GM19035 (cell line): ENCODE measurements at regions not wholly inside any gene's neighbourhood (a gene's known extent, or its start where the extent isn't known, plus 50 kb on each side); places are given as distances from the start of the nearest gene placed in this dataset.
A peak's percentile ranks its signal among the peaks of the same experiment; 100 is the strongest.

ENCODE experiments used
- ATAC-seq: cut with Tn5 transposase; IDR thresholded peaks from one replicate; pipeline ENCODE4 v1.9.1; 2021; ENCODE audit not compliant: unreplicated experiment

- no peak for ATAC-seq
Measured at GRCh38 chr1:198472997-198473396, 67.5 kb downstream of the ATP6V1G3 start.

DNA sequence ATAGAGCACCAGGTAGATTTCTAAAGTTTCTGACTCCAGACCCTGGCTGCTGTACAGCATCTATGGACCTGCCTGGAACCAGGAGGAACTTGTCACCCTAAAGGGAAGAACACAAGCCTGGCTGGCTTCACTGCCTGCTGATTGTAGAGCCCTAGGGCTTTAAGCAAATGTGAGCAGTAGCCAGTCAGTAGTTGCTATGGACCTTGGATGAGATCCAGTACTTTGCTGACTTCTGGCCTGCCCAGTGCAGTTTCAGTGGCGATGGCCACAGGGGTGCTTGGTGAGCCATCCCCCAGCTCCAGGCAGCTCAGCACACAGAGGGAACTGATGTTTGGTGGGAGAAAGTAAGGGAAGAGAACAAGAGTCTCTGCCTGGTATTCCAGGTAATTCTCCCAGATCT is 68.4 kb downstream of the ATP6V1G3 start:
- no peak for ATAC-seq

- no peak for ATAC-seq
Measured at GRCh38 chr1:198467907-198468306, 72.6 kb downstream of the ATP6V1G3 start.

DNA sequence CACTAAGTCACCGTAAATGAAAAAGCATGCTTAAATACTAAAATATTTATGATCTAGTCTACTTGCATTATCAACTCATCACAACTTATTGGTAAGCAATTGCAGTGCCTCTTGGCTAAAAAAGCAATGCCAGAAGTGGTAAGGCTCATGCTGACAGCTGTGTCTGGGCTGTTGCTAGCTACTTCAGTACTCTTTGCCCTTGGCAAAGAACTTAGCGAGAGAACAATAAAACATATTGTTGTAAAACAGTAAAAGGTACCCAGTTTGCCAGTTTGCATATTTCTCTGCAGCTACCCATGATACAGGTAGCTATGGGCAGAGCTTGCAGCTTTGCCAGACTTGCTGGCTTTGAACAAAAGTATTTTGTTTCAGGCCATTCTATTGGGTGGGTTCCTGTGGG is 73.1 kb downstream of the ATP6V1G3 start:
- ATAC-seq: no peak

DNA sequence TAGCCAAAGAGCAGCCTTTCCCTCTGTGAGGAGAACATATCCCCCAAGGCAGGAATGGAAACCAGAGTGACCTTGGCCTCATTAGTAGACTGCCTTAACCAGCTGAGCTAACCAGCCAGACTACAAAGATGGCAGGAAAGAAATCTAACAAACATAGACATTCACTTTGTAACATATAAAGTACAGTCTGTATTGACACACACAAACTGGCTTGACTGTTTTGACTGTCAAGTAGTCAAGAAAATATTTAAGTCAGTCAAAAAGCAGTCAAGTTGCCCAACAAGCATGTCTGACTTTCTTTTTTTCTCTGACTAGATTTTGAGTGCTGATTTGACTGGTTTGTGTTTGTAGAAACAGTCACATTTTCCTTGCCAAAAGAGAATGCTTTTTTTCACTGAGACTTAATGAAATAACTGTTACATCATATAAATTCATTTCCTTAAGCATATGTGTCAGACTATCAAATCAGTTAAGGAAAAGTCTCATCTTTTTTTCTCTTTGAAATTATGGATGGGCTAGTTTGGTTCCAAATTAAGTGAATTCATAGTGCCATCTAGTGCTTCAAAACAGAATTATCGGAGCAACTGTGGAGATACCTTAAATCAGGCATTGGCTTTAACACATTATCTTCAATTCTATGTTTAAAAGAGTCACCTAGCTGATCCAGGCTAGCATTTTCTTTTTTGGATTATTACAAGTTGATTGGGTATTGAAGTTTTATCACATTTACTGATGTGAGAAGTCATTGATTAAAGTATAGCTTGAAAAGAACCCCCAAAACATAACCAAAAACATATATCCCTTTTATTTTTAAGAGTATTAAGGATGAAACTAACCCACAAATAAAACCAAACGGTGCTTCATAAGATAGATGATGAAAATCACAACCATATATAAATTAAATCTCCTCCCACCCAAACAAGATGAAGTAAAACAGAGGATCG is 75.0 kb downstream of the ATP6V1G3 start:
- ATAC-seq: peak; percentile 62

DNA sequence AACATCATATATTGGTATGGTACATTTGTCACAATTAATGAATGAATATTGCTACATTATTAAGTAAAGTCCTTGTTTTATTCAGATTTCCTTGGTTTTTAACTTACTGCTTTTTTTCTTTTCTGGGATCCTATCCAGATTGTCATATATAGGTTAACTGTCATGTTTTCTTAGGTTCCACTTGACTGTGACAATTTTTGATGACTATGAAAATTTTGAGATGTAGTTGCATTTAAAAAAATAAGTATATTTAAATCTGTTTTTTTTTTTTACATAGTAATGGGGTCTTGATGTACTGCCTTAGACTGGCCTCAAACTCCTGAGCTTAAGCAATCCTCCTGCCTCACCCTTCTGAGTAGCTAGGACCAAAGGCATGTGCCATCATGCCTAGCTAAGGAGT is 76.8 kb downstream of the ATP6V1G3 start:
- no peak for ATAC-seq

DNA sequence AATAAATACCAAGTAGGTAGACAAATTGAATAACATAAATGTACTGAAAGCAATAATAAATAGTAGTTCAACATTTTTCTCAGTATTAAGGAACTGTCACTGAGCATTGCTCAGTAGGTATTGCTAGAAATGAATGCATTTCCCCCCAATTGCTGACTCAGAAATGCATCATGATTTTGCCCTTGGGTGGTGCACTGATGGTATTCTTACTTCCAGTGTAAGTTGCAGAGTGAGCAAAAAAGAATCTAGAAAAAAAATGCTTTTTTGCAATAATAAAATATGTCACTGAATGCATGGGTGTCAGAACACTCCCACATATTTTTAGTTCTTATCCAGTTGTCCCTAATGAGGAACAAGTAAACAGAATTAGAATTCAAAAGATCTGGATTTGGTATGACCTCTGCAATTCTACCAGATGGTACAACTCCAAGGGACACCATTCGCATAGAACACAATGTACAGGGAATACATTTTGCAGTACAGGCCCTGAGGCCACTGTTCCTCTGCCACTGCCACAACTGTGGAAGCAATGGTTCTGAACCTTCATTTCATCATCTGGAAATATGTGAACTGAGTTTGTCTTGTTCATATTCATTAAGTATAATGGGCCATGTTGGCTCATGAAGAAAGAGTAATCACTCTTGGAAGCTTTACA is 78.0 kb downstream of the ATP6V1G3 start:
- ATAC-seq: no peak

DNA sequence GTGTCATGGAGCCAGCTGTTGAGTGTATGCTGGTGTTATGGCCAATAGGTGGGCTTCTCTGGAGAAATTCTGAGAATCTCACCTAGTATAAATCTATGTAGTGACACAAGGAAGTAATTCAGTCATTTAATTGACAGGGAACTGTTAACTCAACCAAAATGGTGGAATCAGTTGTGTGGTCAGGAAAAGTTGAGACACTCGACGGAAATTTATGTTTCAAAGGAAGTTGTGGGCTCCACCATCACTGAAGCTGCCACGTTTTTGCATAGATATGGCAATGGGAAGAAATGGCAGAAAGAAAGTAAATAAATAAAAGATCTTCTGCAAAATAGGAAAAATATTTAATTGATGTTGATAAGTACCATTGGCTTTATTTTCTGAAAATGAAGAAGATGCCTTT is 84.5 kb downstream of the ATP6V1G3 start:
- ATAC-seq: no peak

DNA sequence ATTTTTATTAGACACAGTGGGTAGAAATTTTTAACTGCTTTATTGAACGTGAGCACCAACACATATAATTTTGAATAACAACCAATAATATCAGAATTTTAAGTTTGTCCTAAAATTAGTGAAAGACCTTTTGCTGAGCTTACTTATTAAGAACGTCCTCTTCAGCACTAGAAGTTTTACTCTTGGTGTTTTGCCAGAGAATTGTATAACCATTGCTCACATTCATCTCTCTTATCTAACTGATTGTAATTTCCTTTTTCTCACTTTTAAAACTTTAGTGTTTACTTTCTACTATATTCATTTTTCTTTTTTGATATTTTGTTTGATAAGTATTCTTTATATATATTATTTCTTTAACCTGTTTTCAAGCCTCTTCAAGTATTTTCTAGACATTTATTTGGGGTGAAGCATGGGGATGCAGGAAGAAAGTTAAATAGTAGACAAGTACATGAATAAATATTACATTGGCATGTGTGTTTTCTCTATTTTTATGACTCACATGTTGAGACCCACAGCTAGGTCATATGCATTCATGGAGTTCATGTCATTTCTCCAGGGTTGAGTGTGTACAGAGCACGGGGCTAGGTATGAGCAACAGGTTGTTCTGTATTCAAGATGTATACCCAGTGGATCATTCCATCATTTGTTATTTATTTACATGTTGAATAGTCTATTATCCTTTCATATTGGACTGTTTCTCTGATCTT is 90.6 kb downstream of the ATP6V1G3 start:
- no peak for ATAC-seq

- no peak for ATAC-seq
Measured at GRCh38 chr1:198449261-198449660, 91.2 kb downstream of the ATP6V1G3 start.

DNA sequence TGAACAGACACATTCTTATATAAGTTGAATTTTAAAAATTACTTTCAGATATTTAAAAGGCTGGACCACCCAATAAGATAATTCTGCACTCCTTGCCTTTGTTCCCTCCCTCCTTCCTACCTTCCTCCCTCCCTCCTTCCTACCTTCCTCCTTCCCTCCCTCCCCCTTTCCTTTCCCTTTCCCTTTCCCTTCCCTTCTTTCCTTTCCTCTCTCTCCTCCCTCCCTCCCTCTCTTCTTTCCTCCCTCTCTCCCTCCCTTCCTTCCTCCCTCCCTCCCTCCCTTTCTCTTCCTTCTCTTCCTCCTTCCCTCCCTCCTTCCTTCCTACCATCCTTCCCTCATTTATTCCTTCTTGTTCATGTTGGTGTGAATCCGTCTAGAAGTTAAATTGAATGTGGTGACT is 93.0 kb downstream of the ATP6V1G3 start:
- ATAC-seq: no peak

DNA sequence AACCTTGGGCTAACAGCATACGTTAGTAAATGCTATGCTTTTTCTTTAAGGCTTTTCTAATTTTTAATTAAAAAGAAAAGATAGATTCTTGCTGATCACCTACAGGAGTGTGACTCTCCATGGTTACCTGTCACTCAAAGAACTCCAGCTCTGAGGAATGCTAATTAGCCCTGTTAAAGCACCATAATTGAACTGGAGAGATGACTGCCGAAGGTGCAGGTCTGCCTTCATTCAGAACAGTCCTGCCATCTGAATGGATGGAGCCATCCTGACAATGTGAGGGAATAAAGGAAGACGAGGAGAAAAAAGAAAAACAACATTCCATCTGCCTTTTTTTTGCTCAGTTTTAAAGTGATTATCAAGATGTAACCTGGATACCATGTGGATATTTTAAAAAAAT is 94.6 kb downstream of the ATP6V1G3 start:
- no peak for ATAC-seq

- no peak for ATAC-seq
Measured at GRCh38 chr1:198444792-198445191, 95.7 kb downstream of the ATP6V1G3 start.

DNA sequence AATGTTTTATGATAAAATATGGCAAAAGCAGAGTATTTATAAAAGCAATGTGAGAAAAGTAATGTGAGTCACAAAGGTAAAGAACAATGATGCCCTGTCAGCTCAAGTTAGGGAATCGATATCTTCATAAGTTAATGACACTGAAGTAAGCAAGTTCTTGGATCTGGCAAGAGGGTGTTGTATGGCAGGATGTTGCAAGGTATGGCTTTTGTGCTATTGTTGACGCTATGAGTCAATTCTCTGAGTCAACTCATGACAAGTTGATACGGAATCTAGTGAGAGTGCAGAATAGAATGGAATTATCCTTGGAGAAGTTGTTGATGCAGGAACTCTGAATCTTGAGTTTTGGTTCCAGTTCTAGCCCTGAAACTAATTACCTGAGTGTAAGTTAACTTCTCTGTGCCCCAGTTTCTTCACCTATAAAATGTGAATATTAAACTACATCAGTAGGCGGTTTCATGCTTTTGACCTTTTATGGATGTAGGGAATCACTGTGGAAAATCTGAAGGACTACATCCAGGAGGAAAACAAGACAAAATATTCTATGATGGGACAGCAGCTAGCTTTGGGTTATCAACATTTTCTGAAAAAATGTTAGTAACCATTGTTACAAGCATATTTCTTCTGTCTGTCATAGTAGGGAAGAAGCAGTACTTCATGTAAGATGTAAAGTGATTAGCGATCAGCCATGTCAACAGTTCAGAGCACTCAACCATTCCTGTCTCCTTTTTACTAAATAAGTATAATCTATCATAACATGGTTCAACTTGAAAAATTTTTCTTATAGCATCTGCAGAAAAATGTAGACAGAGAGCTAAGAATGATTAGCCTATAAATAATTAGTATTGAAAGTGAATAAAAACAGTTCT is 96.9 kb downstream of the ATP6V1G3 start:
- no peak for ATAC-seq

- ATAC-seq: no peak
Measured at GRCh38 chr1:198440842-198441241, 99.6 kb downstream of the ATP6V1G3 start.

GRCh38 chr1:198437332-198437731 is 103.1 kb downstream of the ATP6V1G3 start:
- ATAC-seq: no peak

DNA sequence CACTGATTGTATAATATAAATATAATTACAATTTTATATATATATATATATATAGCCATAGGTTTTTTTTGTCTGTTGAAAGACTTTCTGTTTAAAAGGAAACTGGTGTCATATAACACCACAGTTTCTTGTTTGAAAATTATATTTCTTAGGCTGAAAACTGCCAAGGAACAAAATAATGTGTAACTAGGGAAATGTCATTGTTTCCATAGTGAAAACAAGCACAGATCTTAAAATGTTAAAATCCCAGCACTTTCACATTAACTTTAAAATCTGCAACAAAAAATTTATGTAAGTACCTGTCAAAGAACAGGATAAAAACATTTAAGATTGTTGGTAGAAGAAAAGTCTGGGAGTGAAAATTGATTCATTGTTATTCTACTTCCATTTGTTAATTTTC is 104.2 kb downstream of the ATP6V1G3 start:
- no peak for ATAC-seq

DNA sequence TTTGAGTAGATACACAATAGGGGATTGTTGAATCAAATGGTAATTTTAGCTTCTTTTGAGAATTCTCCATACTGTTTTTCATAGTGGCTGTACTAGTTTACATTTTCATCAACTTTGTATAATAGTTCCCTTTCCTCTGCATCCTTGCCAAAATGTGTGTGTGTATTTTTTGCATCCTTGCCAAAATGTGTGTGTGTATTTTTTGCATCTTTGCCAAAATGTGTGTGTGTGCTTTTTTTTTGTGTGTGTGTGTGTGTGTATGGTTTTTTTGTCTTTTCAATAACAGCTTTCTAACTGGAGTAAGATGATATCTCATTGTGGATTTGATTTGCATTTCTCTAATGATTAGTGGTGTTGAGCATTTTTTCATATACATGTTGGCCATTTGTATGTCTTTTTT is 105.4 kb downstream of the ATP6V1G3 start:
- ATAC-seq: no peak

- no peak for ATAC-seq
Measured at GRCh38 chr1:198424441-198424840, 116.0 kb downstream of the ATP6V1G3 start.

DNA sequence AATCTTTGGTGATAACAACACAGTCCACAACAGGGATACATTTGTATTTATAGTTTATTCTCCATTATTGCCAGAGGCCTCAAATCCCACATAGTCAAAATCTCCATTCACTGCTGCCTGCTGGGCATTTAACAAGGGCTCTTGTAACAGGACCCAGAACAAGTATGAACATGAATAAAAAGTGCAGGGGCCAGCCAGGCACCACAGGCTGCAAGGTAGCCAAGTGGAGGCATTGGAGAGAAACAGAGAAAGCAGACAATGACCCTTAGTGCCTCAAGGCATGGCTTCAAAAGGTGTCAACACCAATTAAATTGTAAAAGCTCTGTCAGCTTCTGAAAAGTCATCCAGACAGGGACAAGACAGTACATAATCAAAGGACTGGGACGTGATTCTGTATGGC is 116.8 kb downstream of the ATP6V1G3 start:
- ATAC-seq: no peak

GRCh38 chr1:198417039-198417438 is 123.4 kb downstream of the ATP6V1G3 start:
- no peak for ATAC-seq
